Vagina (tissue), 2 donors: ENCODE measurements at regions not wholly inside any gene's neighbourhood (a gene's known extent, or its start where the extent isn't known, plus 50 kb on each side); places are given as distances from the start of the nearest gene placed in this dataset.

Experiments
- DNase-seq, 2 donors: peaks; one replicate each; pipeline ENCODE4 v3.0.0-alpha.2; 2017; ENCODE audit errors: extremely low spot score in 2 of 2
- H3K27ac ChIP-seq: fragments of 200-600 bp; sonication (generic); one replicate; pipeline ENCODE4 v1.5.1; 2019
- H3K27me3 ChIP-seq: fragments of 200-600 bp; sonication (generic); one replicate; pipeline ENCODE4 v1.5.1; 2019
- H3K36me3 ChIP-seq, 2 donors: fragments of 200-600 bp; sonication (generic); one replicate each; pipeline ENCODE4 v1.5.1; 2017 to 2019
- H3K4me1 ChIP-seq: fragments of 200-600 bp; sonication (generic); one replicate; pipeline ENCODE4 v1.5.1; 2019
- H3K4me3 ChIP-seq, 2 donors: fragments of 200-600 bp; sonication (generic); 1 replicate in 1 of 2; 2 replicates in 1 of 2; pipeline ENCODE4 v1.5.1; 2016 to 2019
- H3K9me3 ChIP-seq: fragments of 200-600 bp; sonication (generic); one replicate; pipeline ENCODE4 v1.5.1; 2019
- POLR2A ChIP-seq, 2 donors: fragments of 450-650 bp; IDR thresholded peaks; one replicate each; pipeline ENCODE4 v1.6.1; 2017; ENCODE audit warnings: antibody characterized with exemption in 2 of 2, mild to moderate bottlenecking in 2 of 2, moderate library complexity in 2 of 2
- POLR2AphosphoS5 ChIP-seq, 2 donors: sonication (generic); formaldehyde crosslinking; IDR thresholded peaks; one replicate each; pipeline ENCODE4 v1.9.0; 2017; ENCODE audit warnings: antibody characterized with exemption in 2 of 2, mild to moderate bottlenecking in 2 of 2, low read depth in 1 of 2; ENCODE audit not compliant: insufficient read depth in 1 of 2
- intact Hi-C: fragments of 100-400 bp; cut with DNase I; formaldehyde crosslinking; loops from one replicate; pipeline ENCODE4 v1.15.1; 2023
- TF ChIP-seq, protein P1 (sequence below), 3 experiments: fragments of 450-650 bp in 2 of 3; fragments of 200-600 bp in 1 of 3; sonication (generic) in 1 of 3; IDR thresholded peaks; one replicate each; pipeline ENCODE4 v1.5.1; 2017 to 2019; ENCODE audit warnings: antibody characterized with exemption in 3 of 3, mild to moderate bottlenecking in 2 of 3, moderate library complexity in 2 of 3

DNA sequence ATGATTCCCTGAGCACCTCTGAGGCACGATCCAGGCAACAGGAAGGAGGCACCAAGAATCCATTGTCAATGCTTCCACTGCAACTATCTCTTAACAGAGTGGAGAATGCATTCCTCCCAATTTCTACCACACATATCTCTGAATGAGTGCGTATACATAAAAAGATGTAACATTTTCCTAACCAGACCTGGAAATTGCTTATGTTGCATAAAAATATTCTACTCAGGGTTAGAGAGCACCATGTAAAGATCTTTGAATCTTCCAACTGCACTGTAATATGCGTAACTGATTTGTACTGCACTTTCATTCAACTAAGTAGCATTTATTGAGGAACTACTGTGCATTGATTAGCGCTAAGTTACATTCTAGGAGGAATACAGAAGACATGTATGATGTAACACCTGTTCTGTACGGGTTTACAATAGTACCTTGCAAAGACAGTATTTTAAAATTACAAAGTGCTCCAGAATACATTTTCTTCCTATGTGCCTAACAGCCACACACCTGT lies 237.8 kb downstream of the EBLN2 start:
- TF ChIP-seq POLR2AphosphoS5 (IDR thresholded peaks at IDR 0.05; ENCODE audit: insufficient read depth in 1 of 2, low read depth in 1 of 2) (no peak), POLR2A (IDR thresholded peaks at IDR 0.05) (no peak)
- TF ChIP-seq, protein P1, sequence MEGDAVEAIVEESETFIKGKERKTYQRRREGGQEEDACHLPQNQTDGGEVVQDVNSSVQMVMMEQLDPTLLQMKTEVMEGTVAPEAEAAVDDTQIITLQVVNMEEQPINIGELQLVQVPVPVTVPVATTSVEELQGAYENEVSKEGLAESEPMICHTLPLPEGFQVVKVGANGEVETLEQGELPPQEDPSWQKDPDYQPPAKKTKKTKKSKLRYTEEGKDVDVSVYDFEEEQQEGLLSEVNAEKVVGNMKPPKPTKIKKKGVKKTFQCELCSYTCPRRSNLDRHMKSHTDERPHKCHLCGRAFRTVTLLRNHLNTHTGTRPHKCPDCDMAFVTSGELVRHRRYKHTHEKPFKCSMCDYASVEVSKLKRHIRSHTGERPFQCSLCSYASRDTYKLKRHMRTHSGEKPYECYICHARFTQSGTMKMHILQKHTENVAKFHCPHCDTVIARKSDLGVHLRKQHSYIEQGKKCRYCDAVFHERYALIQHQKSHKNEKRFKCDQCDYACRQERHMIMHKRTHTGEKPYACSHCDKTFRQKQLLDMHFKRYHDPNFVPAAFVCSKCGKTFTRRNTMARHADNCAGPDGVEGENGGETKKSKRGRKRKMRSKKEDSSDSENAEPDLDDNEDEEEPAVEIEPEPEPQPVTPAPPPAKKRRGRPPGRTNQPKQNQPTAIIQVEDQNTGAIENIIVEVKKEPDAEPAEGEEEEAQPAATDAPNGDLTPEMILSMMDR (IDR thresholded peaks at IDR 0.05), result no peak
- no peak for DNase-seq
- intact Hi-C loops, result no loop called here
- Histone ChIP-seq H3K36me3 (no peaks in the 10 kb centered on the region), H3K4me1 (no peaks in the 10 kb centered on the region), H3K27me3 (no peaks in the 10 kb centered on the region), H3K4me3 (no peak overlapping the region), H3K9me3 (no peaks in the 10 kb centered on the region), H3K27ac (no peak overlapping the region)

GRCh38 chr3:73314151-73314951 lies 252.9 kb downstream of the EBLN2 start:
- DNase-seq, result no peak
- no peak for TF ChIP-seq POLR2AphosphoS5 (IDR thresholded peaks at IDR 0.05; ENCODE audit: insufficient read depth in 1 of 2, low read depth in 1 of 2)
- TF ChIP-seq POLR2A (IDR thresholded peaks at IDR 0.05), result no peak
- TF ChIP-seq, protein P1 (IDR thresholded peaks at IDR 0.05), result no peak
- no peak overlapping the region for H3K4me3 ChIP-seq
- no peaks in the 10 kb centered on the region for H3K4me1 ChIP-seq
- H3K27ac ChIP-seq, result no peak overlapping the region
- H3K36me3 ChIP-seq, result no peaks in the 10 kb centered on the region
- intact Hi-C loops, result no loop called here
- H3K9me3 ChIP-seq, result no peaks in the 10 kb centered on the region
- H3K27me3 ChIP-seq, result no peaks in the 10 kb centered on the region

GRCh38 chr3:73315706-73316105 lies 254.2 kb downstream of the EBLN2 start:
- Histone ChIP-seq H3K9me3 (no peaks in the 10 kb centered on the region), H3K4me3 (no peak overlapping the region), H3K27ac (no peak overlapping the region), H3K4me1 (no peaks in the 10 kb centered on the region), H3K36me3 (no peaks in the 10 kb centered on the region), H3K27me3 (no peaks in the 10 kb centered on the region)
- TF ChIP-seq POLR2AphosphoS5 (IDR thresholded peaks at IDR 0.05; ENCODE audit: insufficient read depth in 1 of 2, low read depth in 1 of 2), result no peak
- TF ChIP-seq, protein P1 (IDR thresholded peaks at IDR 0.05), result no peak
- no peak for TF ChIP-seq POLR2A (IDR thresholded peaks at IDR 0.05)
- intact Hi-C loops, result no loop called here
- no peak for DNase-seq

DNA sequence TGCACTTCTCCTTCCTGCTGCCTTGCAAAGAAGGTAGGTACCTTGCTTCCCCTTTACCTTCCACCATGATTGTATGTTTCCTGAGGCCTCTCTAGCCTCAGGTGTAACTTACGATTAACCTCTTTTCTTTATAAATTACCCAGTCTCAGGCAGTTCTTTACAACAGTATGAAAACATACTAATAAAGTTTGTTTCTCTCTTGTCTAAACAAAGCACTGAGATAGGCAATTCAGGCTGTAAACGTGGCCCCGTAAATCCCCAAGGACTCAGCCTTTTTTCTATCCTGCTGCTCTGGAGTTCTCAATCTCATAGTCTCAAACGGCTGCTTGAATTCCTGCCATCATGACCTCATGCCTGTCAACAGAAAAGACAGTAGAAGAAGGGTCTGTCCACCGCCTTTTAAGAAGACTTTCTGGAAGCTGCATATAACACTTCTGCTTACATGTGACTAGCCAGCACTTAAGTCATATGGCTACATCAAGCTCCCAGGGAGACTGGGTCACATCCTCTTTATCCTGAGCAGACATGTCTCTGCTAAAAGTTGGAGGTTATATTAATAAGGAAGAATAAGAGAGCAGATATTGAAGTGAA lies 257.8 kb downstream of the EBLN2 start:
- no peak overlapping the region for H3K4me3 ChIP-seq
- no peaks in the 10 kb centered on the region for H3K4me1 ChIP-seq
- H3K9me3 ChIP-seq, result no peaks in the 10 kb centered on the region
- no peak overlapping the region for H3K27ac ChIP-seq
- DNase-seq, result no peak
- intact Hi-C loops, result no loop called here
- no peaks in the 10 kb centered on the region for H3K27me3 ChIP-seq
- TF ChIP-seq POLR2AphosphoS5 (IDR thresholded peaks at IDR 0.05; ENCODE audit: insufficient read depth in 1 of 2, low read depth in 1 of 2) (no peak), POLR2A (IDR thresholded peaks at IDR 0.05) (no peak)
- TF ChIP-seq, protein P1 (IDR thresholded peaks at IDR 0.05), result no peak
- no peaks in the 10 kb centered on the region for H3K36me3 ChIP-seq
